Activated CD8-positive, alpha-beta memory T cell treated with anti-CD3 and anti-CD28 coated beads for 36 hours (primary cell): ENCODE measurements at regions not wholly inside any gene's neighbourhood (a gene's known extent, or its start where the extent isn't known, plus 50 kb on each side); places are given as distances from the start of the nearest gene placed in this dataset.

ENCODE experiments used
- CTCF ChIA-PET: fragments of 350-600 bp; sonication (Branson Sonifier 250); formaldehyde crosslinking; loops from one replicate; lab custom pipeline; 2021; ENCODE audit warnings: antibody characterized with exemption; lab: Charles Lee
- POLR2A ChIA-PET: fragments of 350-600 bp; sonication (Branson Sonifier 250); formaldehyde crosslinking; loops from one replicate; lab custom pipeline; 2021; ENCODE audit warnings: antibody characterized with exemption; lab: Charles Lee

DNA sequence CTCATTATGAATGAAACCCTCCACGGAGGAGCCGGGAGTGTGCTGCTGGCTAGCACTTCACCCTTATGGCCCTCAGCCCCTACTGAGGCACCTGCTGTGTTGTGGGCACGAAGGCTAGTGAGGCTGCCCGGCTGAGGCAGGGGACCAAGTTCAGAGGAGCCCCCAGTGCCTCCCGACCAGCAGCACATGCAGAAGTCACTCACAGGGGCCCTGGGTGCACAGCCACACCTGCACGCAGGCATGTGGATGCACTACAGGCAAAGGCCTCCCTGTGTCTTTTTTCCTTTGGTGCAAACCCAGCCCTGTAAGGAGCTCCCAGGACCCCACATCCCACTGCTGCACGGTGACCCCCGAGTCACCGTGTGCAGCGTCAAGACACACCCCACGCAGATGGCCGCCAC, 261.5 kb downstream of the BRD1 start:
- ChIA-PET CTCF (no interaction called here), POLR2A (no interaction called here)

DNA sequence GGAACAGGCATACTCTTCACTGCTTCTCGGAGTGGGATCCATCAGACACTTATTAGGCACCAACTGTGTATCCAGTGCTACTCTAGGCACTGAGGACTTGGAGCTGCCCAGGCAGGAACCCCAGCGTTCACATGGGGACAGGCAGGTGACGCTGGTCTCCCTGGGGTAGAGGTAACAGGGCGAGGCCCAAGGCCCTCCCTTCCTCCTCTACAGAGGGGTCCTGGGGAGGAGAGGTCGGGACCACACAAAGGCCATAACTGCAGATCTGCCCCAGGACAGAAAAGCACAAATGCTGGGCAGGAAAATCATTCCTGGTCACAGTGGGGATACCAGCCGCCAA, 262.2 kb downstream of the BRD1 start:
- CTCF ChIA-PET: no interaction called here
- POLR2A ChIA-PET: no interaction called here

DNA sequence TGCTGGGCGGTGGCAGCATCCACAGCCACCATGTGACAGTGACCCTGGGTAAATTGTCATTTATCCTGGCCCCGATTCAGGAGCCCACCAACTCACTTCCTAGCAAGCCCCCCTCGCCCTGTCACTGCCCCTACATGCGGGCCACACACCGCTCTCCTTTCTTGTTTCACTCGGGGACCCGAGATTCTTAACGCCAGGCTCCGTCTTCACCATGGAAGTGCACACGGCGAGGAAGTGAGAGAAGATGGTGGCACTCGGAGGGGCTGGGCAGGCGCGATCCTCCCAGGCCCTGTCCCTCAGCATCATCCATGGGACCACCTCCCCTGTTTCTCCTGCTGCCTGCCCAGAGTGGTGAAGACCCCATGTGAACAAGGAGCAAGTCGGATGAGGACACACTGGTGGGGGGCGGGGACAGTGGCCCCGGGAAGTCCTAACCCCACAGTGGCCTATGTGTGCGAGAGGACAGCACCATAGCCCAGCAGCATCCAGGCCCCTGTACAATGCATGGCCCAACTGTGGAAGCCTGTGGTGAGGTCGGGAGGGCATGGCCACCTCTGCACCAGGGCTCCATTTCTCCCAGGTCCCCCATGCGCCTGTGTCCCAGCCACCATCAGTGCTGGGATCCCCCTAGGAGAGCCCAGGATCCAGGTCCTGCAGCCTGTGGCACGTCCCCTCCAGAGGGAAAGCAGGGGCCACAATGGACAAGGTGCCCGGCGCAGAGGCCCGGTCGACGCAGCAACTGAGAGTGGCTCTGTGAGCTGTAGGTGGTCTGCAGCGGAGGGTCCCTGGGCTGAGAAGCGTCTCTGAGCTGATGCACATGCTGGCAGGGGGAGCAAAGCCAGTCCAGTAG, 262.8 kb downstream of the BRD1 start:
- ChIA-PET POLR2A (no interaction called here), CTCF (no interaction called here)

DNA sequence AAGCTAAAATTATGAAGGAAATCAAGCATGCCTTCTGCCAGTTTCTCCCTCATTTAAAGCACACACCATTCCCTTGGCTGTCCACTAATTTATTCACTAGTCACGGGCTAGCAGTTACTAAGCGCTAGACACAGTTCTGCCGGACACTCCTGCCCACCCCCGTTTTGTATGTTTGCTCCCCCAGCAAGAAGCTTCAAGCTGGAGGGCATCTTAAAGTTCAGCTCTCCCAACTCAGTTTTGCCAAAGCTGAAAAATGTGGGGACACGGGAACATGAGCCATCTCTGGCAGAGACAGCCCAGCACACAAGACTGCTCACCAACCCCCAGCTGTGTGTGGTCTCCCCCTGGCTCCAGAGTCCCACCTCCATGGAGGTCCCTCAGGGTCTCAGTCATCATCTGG, 263.6 kb downstream of the BRD1 start:
- CTCF ChIA-PET: no interaction called here
- POLR2A ChIA-PET: no interaction called here

DNA sequence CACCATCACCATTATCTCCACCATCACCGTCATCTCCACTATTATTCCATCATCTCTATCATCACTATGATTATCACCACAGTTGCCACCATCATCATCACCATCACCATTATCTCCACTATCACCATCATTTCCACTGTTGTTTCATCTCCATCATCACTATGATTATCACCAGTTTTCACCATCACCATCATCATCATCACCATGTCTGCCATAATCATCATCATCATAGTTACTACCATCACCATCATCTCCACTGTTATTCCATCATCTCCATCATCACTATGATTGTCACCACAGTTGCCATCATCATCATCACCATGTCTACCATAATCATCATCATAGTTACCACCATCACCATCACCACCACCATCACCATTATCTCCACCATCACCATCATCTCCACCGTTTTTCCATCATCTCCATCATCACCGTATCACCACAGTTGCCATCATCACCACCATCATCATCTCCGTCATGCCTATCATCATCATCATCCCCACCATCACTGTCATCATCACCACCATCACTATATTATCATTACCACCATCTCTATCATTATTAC, 264.9 kb downstream of the BRD1 start:
- CTCF ChIA-PET: no interaction called here
- POLR2A ChIA-PET: no interaction called here

DNA sequence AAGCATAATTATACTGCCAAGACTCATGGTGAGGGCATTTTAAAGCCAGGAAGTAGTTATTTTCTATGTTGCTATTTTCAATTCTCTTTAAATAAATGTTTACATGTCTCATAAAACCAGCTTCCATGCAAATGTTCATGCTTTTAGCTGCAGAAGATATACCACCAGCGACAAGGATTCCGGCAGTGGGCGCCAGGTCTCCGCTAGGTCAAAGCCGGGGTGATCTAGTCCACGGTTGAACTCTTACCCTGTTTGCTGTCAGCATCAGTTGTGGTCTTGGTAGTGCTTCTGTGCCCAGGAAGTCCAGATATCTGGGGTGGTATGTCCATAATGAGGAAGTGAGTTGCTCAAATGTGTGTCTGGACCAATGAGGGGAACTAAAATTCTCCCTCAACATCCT, 265.7 kb downstream of the BRD1 start:
- CTCF ChIA-PET: no interaction called here
- POLR2A ChIA-PET: no interaction called here

DNA sequence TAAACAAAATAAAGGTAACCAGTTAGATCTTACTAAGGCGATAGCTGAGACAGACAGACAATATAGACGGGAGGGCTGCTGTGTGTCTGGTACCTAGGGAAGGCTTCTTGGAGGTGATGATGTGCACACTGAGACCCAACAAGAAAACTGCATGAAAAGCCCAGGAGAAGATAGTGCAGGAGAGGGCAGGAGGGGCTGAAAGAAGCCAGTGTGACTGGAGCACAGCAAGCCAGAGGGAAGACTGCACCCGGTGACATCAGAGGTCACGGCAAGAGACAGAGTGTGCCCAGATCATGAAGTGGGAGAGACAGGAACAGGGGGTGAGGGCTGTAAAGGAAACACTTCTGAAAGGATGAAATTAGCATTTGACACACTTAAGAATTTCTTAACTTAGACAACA, 266.3 kb downstream of the BRD1 start:
- ChIA-PET POLR2A (no interaction called here), CTCF (no interaction called here)

DNA sequence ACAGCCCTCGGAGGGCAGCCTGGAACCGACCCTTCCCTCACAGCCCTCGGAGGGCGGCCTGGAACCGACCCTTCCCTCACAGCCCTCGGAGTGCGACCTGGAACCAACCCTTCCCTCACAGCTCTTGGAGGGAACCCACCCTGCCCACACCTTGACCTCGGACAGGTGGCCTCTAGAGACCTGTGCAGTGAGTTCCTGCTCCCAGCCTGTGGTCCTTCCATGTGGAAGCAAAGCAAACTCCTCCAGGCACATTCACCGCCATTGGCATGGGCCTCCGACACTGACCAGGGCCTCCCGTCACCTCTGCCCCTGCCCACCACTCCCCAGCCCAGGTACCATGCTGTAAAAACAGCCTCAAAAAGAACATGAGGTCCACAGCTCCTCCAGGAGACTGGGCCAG, 272.1 kb downstream of the BRD1 start:
- CTCF ChIA-PET: no interaction called here
- POLR2A ChIA-PET: no interaction called here

DNA sequence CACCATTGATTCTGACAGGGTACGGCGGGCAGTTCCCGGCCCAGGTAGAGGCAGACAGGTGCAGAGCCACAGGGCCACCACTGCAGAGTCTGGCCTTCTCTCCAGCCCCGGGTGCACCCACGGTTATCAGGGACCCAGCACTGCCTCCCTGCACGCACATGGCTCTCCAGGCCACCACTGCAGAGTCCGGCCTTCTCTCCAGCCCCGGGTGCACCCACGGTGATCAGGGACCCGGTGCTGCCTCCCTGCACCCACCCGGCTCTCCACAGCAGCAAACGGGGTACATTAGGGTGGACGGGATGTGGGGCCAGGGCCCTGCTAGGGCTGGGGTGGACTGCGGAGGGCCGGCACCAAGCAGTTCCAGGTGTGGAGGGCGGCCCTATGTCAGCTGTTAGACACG, 272.9 kb downstream of the BRD1 start:
- ChIA-PET POLR2A (no interaction called here), CTCF (no interaction called here)

DNA sequence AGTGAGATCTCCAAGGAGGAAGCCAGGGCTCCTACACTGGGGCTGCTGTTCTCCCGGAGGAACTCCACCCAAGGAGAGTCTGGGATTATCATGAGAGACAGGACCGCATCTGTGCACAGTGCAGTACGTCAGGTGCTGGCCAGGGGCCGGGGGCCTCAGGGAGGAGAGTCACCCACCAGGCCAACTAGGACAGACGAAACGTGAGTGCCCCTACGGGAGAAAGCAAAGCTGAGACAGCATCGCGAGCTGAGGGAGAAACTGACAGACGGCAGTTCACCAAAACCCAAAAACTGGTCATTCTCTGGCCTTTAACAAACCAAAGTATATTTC, 273.4 kb downstream of the BRD1 start:
- ChIA-PET CTCF (no interaction called here), POLR2A (no interaction called here)

DNA sequence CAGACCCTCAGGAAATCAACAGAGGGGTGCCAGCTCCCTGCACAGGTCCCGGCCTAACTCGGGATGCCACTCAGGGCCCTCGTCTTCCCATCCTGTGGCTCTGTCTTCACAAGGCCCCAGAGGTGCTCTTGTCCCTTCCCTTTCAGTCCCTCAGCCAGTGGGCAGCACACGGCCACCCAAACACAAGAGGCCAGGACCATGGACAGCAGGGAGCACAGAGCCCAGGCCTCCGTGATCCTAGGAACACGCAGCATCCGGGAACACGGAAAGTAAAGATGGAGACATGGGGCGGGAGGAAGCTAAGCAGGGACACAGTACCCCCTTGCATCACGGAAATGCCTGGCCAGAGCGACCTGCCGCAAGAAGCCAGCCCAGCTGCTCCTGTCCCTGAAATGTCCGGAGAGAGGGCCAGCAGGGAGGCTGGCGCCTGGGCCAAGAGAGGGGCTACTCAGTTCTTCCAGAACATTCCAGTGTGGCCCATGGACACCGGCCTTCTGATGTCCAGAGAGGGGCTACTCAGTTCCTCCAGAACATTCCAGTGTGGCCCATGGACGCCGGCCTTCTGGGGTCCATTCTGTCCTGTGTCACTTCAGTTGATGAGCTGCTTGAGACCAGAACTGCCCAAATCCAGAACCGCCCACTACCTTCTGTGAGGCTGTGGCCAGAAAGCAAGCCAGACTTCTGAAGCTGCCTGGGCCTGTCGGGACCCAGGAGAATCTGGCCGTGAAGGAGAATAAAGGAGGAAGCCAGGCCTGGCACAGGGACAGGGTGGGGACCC, 274.0 kb downstream of the BRD1 start:
- CTCF ChIA-PET: no interaction called here

DNA sequence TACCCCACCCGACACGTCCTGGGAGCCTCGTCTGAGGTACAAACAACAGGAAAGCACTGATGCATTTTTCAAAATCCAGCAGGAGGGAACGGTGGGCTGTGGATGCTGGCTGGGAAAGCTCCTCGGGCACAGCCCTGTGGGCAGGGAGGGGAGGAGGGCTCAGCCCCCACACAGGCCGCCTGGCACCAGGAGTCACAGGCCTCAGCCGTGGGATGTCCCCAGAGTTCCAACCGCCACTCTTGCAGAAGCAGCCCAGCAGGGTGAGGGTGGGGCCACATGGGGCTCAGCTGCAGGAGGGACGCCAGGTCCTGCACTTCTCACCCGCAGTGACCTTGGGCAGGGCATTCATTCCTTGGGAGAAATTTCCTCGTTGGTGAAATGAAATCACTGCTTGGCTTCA, 274.6 kb downstream of the BRD1 start:
- ChIA-PET CTCF (no interaction called here), POLR2A (no interaction called here)

More for the DNA sequence above, 274.0 kb downstream of the BRD1 start:
- POLR2A ChIA-PET: no interaction called here

DNA sequence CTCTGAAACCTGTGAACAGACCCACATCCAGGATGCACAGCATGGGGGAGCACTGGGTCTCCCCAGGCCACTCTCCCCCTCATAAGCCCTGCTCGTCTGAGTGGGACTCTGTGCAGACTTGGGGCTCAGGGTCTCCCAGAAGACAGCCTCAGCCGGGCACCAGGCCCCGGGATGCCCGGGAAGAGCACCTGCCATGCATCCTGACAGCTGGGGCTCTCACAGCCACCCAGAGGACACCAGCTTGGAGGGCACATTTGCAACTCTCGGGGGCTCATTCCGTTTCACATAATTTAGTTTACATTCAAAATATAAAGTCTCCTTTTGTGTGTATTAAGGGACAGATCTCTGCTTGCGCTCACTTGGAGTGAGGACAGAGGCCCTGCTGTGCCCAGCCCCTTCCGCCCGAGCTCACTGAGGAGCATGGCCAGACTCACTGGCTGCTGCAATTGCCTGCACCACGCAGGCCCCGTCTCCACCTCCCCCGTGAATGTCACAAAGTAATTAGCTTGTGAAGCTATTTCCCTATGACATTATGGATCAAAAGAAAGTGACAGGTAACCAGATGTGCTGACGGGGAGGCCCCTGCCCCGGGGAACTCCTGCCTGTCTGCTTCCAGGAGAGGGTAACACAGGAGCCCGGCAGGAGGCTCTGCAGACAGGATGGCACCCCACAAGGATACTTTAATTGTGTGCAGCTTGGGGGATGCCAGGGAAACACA, 275.6 kb downstream of the BRD1 start:
- CTCF ChIA-PET: no interaction called here
- POLR2A ChIA-PET: no interaction called here

DNA sequence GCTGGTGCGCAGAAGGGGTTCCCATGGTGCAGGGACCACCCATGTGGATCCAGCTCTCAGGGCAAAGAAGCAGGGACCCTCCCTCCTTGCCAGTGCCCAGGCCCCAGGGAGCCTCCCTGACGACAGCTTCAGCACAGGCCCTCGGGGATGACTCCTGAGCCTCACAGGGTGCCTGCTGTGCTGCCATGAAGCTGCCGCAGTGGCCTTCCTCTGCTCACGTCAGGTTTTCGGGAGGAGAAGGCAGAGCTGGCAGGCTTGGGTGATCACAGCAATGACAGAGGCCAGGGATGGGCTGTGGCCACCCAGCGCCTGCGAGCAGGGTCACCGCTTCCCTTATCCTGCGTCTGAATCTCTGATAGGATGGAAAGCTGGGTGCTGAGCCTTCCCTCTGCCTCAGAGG, 276.2 kb downstream of the BRD1 start:
- POLR2A ChIA-PET: no interaction called here

DNA sequence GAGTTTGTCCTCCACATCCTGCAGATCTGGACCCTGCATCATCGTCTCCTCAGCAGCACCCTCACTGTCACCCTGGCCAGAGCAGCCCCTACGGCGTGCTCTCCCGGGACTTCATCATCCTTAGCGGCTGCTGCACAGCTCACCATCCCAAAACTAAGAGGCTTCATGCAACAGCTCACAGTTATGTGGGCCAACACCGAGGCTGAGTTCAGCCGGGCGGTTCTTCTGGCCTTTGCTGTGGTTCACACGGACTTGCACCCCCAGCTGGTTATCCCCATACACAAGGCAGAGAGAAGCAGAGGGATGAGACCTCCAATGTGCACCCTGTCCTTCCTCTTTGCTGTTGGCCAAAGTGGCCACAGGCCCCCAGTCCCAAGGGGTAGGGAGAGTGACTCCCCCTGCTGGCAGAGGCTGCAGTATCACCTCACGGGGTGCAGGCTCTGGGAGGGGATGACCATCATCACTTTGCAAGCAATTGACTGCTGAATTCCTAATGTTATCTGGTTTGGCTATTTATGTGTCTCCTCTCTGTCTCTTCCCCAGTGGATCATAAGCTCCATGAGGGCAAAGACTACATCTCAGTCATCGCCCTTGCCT, 276.8 kb downstream of the BRD1 start:
- ChIA-PET POLR2A (no interaction called here), CTCF (no interaction called here)

More for the DNA sequence above, 276.2 kb downstream of the BRD1 start:
- CTCF ChIA-PET: no interaction called here

DNA sequence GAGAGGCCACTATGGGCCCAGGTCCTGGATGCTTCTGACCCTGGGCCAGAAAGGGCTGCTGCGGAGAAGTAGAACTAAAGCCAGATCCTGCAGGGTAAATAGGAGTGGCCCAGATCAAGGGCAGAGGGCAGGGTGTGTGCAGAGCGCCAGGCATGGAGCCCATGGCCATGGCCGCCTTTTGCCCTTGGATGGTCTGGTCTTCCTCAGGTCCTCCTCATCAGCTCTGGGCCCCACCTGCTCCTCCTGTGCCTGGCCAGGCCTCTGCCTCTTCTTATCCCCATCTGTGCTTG, 277.6 kb downstream of the BRD1 start:
- CTCF ChIA-PET: no interaction called here

DNA sequence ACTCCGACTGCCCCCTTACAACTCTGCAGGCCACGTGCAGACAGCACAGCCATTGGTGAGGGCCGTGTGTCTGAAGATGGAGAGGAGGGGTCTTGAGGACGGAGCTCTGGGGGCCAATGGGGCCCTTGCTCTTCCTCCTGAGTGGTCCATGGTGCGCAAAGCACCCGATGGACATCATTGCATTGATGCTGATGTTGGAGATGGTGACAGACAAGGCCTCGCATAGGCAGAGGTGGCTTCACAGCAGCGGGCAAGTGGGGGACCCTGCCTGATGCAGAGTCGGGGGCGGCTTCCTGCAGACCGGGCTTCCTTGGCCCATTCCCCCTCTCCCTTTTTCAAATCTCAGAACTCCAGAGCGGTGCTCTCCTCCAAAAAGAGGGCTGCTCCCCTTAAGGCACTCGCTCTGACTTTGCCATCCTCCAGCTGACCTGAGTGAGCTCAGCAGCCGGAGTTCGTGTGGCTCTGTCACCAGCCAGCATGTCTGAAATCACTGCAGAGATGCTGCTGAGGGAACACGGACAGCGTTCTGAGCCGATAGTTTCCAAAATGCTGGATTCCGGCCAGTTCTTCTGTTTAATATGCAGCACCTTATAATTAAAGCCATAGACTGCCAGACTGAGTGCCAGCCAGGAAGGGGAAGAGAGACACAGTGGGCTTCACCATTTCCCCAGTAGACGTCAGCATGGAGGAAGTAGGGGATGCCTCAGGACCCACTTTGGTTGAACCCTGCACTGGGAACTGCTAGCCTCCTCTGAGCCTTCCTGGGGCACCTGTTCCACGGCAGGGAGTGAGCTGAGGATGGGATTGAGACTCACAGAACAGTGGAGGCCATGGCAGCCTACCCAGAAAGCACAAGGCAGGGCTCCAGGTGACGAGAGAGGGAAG, 278.2 kb downstream of the BRD1 start:
- ChIA-PET POLR2A (no interaction called here), CTCF (interaction anchor here (0.6 kb wide), 1 partner anchor 683 kb away, joined by 3 read pairs; no protein-coding TSS in a partner anchor)

More for the DNA sequence above, 277.6 kb downstream of the BRD1 start:
- POLR2A ChIA-PET: no interaction called here

DNA sequence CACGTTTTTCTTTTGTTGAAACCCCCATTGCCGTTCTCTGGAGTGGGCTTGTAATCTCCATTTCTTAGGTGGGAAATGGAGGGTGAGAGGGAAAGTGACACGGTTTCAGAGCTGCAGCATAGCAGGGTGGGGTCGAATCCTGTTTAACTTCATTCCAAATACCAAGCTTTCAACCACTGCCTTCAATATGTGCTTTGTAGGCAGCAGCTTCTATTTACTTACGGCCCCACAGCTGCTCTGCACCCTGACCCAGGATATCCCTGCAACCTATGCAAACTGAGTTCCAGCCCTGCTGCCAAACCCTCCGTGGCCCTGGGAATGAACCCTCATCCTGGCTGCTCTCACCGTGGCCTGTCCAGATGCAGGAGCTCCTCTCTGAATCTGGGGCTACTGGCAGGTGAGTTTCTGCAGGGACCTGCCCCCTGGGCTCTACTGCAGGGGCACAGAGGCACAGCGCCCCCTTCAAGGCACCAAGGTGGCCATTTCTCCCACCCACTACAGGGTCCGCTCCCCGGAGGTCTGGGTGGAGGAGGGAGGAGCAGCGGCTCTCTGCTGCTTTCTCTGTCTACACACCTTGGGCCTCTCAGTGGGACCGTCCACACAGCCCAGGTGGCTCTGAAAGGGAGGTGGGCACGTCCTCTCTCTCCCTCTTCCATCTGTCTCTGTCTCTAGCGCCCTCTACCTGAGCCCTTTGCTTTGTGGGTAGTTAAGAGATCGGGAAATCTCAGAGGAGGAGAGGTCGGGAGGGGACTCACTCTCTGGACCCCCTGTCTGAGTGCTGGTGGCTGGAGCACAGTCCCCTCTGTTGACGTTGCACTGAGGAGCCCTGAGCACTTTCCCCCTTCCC, 279.1 kb downstream of the BRD1 start:
- ChIA-PET POLR2A (no interaction called here), CTCF (no interaction called here)
